Stimulated activated CD4-positive, alpha-beta T cell treated with anti-CD3 and anti-CD28 coated beads, Interleukin-4, amount 100 ng/mL, for 24 hours (primary cell): ENCODE measurements at regions not wholly inside any gene's neighbourhood (a gene's known extent, or its start where the extent isn't known, plus 50 kb on each side); places are given as distances from the start of the nearest gene placed in this dataset.

Experiments
- DNase-seq: peaks from one replicate; pipeline ENCODE4 v3.0.0-alpha.2; 2020

DNA sequence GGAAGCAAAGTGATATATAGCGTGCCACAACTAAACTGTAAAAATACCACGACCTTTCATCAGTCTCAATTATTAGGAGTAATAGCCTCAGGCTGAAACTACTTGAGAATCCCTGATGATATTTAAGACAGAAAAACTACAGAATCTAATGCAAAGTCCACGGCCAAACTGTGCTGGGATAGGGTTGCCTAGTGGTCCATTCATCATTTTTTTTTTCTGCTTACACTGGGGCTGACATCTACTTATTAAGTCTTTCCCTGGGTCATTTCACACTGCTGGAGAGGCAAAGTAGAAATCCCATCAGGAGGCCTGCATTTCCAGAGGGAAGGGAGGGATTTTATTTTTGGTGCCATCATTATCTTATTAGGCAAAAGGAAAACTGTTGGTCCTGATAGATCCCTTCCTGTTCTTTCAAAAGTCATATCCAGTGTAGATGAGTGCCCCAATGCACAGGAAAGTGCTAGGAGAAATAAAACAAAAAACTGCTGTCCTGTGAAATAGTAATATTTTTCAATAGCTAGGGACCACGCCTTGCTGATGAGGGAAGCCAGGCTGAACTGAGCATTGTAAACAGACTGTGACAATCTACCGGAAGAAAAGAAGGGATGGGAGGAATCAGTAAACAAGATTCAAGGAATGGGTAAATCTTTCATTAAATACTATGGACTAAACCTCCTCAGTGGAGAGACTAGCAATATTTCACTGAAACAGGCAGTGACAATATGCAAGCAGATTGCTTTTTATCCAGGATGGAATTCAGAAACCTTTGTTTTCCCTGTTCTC is 644.3 kb downstream of the IRS1 start:
- DNase-seq = no peak

DNA sequence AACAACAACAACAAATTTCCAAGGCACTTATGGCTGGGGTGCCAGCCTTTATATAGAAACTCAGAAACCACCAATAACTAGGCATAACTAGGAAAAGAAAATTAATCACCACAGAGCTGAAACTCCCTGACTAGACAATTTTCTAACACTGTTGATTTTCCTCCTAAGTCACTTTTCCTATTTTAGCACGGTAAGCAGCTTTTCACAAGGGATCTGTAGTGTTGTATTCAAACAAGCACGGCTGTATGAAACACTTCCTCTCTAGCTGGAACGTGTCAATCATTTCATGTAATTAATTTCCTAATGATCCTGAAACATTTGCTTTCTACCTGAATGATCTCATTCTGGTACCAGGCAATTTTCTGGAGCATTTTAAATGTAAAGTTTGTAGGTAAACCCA is 645.0 kb downstream of the IRS1 start:
- DNase-seq = no peak

DNA sequence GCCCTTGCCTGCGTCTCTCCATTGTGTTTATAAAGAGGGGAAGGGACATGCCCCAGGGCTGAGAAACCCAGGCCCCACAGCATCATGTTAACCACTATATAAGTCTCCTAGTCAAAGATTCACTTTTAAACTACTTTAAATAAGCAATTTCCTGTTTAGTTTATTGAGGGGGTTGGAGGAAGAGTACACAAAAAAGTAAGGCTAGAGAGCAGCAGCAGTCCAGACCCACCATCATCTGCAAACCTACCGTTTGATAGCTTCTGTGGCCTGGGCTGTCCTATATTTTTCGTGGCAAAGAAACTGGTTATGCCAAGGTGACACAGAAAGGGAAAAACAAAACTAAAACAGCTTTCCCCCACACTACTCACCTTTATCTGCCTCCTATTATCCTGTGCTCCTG is 646.1 kb downstream of the IRS1 start:
- no peak for DNase-seq

DNA sequence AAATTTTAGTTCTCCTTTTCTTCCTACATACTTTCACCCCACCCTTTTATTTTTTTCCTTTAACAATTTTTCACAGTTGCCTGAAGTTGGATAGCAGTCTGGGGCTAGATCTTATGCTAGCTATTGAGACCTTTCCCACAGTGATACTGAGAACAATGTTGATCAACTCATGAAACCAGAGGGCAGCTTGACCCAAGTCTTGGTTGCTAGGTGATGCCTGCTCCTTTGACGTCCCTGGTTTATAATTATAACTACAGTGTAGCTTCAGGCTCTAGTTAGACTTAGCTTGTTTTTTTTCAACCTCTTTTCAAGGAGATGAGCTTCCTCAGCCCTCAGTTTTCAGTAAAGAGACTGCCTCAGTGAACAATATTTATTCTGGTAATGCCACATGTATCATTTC is 648.5 kb downstream of the IRS1 start:
- DNase-seq = no peak

DNA sequence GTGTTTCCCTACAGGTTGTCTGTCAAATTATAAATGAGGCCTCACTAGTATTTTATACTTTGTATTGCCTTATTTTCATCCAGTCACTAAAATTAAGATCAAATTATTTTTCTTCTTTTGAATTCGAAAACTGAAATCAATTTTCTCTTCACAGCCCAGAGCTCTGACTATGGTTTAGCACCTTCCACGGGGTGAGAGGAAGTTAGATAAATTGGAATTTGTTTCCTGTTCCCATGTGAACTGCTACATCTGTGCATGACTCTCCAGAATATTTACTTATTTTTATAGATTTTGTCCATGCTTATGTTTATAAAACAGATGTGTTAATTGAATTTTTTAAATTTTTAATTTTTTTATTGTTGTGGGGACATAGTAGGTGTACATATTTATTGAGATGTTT is 656.5 kb downstream of the IRS1 start:
- no peak for DNase-seq

DNA sequence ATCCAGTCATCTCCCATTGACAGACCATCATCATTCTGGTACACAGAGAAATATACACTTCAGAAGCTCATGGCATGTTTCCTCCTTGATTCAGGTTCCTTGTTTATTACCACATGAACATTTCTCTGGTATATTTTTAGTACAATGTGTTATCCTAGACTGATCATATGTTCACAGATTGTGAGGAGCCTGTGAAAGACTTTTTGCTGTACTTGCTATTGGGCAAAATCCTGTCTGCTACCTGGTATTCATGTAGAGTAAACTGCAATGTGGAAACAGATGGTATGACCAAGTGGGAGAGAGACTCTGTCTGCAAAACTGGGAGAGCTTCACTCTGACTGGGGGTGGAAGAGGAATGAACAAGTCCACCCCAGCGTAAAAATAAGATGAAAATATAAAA is 657.2 kb downstream of the IRS1 start:
- no peak for DNase-seq

DNA sequence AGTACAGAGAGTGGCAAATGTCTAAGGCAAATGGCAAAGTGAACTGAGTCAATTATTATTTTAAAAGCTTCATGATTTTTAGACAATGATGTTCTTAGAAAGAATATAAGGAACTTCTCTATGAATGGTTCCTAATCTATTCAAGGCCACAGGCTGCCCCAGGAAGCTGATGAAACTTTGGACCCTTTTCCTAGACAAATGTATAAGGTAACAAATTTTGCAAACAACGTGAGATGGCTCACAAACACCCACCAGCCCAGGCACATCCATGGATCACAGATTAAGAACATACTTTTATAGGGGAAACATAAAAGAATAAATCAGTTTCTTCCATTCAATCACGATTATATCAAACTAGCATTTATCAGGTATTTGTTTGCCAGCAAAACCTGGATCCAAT is 659.0 kb downstream of the IRS1 start:
- no peak for DNase-seq

DNA sequence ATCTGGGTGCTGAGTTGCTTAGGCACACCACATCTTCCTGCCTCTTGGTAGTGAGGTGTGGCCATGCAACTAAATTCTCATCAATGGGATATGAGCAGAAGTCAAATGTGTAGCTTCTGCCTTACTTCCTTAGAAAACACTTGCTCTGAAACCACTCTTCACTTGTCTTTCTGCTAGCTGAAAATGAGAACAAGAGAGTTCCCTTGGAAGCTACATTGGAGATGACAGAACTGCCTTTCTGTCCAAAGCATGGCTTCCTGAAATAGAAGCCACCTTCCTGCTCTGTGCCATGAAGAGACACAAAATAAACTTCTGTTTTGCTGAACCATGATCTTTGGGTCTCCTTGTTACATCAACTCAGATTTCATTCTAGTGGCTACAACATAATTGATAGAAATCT is 659.9 kb downstream of the IRS1 start:
- no peak for DNase-seq

DNA sequence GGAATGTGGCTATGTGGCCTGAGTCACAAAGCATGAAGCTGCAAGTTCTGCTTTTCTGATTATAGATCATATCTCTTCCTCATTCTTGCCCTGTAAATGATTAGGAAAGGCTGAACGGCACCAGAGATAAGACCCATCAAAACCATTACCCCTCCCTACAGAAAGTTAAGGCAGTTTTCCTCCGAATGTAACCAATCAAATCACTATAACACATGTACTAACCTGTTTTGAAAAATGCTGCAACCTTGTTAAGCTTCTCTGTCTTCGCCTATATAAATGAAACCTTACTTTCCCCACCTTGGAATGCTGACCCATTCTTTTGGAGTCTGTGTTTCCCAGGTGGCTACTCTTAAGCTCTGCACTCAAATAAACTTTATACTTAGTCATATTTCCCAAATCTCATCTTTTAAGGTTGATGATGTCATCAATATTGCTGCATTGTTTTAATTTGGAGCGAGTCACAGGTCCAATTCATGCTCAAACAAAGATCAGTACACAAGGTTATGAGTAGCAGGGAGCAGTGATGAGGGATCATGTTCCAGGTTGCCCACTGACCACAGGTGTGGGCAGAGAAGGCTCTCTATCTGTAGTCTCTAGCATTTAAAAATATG is 662.3 kb downstream of the IRS1 start:
- DNase-seq = no peak

DNA sequence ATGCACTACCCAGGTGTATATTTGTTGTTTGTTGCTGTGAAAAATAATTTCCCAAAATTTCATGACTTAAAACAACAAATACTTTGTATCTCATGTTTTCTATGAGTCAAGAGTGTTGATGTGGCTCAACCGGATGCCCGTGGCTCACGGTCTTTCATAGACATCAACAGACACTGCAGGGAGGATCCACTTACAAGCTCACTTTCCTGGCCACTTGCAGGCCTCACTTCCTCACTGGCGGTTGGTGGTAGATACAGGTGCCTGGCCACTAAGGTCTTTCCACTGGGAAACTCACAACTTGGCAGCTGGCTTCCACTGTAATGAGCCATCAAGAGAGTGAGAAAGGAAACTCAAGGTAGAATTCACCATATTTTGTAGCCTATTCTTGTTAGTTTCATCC is 662.9 kb downstream of the IRS1 start:
- no peak for DNase-seq

DNA sequence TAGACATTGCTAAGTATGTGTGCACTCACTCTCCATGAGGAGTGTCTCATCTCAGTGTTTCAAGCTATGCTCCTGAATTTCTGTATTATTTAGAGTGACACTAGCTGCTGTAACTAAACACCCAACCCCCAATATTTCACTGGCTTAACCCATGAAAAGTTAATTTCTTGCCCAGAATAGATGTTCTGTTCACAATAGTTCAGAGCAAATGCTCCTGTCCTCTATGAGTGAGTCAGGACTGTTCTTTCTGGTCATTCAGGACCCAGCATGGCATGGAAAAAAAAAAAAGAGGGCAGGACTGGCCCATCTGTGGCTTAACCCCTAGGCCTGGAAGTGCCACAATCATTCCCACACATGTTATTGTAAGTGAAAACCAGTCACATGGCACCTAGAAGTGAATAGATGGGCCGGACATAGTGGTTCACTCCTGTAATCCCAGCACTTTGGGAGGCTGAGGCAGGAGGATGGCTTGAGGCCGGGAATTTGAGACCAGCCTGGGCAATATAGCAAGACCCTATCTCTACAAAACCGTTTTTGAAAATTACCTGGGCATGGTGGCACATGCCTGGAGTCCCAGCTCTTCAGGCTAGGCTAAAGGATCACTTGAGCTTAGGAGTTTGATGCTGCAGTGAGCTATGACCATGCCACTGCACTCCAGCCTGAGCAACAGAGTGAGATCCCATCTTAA is 663.6 kb downstream of the IRS1 start:
- DNase-seq = no peak

DNA sequence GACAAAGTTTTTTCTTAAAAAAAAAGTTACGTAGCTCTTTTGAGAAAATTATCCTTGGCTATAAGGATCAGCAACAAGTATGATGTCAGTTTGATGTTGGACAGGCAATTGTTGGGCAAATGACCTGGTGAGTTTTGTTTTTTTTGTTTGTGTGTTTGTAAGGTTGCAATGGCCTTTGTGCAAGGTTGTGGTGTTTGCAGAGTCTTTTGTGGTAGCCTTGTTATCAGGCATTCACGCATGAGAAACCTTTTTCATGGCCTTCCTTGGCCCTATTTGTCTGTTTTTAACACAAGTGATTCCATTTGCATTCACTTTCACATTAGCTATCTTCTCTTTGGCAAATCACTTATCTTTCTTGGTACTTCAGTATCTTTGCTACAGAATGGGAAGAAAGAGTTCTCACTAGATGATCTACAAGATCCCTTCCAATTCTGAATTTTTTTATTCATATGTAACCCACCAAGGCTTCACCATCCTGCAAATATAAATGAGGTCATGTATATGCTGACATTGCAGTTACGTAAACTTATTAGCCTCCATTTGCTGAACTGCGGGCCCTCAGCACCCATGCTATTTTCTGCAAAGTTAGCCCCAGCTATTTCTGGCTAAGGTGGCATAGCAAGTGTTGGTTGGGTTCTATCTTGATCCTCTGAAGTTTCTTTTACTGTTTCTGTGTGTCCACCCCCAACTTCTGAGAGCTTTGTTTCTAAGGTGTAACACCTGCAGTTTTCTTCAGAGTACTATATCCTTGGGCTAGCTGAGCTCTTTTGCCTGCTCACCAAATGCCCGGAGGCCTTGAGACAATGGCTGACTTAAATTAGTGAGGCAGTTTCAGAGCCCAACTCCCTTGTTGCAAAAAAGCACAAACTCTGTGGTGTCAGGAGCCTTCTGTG is 667.1 kb downstream of the IRS1 start:
- no peak for DNase-seq

DNA sequence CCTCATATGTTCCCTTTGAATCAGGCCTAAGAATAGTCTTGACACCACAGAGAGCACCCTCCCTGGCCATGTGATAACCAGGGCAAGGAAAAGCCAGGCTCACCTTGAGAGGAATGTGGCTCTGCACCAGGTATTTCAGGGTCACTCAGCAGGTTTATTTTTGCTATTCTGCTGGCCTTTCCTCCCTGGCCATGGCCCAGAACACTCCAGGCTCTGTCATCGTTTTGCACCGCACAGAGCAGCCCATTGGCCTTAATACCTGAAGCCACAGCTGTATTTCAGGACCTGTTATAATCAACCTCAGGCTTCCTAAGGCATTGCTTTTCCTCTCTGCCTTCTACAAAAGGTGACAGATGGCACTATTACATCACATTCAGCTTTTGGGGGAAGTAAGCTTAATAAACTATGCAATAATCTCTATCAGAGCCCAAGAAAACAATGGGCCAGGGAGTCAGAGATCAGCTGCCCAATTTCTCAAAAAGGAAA is 668.3 kb downstream of the IRS1 start:
- no peak for DNase-seq

DNA sequence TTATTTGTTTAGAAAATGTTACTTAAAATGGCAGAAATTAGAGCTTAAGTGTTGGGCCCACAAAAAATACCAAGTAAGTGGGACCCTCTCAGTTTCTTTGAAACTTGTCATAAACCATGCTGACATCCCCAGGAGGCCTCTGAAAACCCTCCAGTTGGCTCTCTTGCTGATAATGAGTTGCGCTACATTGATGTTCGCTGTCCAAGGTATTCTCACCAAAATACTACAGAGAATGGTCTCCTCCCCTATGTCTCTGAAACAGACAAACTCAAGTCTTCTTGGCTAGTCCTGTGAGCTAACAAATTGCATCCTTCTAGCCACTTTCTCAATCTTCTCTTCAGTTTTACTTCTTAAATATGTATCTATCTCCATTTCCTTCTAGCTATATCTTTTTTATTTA is 669.4 kb downstream of the IRS1 start:
- DNase-seq = no peak

DNA sequence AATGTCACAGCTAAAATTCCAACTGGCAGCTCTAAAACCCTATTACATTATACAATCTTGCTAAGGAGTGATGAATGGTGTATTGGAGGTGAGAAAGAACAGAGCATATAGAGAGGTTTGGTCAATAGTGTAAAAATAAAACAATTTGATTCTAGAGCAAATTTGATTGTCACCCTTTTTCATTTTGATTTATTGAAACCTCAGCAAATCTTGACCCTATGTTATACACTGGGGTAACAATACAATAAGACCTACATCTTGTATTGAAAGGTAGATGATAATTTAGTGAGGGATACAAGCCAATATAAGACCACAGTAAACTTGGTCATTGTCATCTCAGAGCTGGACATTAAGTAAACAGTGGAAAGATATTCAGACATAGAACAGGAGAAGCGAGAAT is 671.9 kb downstream of the IRS1 start:
- DNase-seq = no peak

DNA sequence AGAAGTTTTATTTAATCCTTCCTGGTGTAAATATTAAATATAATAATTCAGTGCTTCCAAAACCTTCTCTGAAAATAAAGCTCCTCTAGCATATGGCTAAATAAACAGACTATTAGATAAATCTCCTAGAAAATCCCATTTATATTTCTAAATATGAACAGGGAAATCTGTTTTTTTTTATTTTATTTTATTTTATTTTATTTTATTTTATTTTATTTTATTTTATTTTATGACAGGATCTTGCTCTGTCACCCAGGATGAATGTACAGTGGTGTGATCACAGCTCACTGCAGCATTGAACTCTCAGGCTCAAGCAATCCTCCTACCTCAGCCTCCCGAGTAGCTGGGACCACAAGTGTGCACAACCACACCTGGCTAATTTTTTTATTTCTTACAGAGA is 673.5 kb downstream of the IRS1 start:
- no peak for DNase-seq

DNA sequence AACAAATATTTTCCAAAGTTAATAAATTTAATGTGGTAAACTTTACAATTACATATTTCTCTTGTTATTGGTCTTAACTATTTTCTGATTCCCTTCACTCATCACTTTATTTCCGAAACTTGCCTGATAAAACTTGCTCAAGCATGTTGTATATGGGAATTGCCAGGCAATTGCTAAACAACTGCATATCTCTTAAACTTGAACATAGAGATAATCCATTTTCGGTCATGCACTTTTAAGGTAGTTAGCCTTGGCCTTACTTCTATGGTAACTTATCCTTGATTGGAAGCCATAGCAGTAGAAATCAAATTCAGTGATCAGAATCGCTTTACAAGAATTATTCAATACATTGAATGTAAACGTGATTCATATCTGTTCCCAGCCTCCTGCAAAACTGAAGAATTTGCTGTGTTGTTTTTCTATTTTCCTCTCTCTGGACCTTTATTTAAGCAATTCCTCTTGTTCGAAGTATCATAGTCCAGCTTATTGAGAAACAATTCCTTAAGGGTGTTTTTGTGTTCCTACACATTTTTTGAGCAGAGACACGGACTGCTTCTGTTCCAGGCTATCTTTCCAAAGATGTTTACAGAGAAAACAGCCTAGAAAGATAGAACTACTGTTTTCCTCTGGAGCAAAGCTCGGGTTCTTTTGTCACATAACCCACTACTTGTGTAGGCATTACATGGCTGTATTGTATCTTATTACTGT is 674.3 kb downstream of the IRS1 start:
- DNase-seq = no peak

DNA sequence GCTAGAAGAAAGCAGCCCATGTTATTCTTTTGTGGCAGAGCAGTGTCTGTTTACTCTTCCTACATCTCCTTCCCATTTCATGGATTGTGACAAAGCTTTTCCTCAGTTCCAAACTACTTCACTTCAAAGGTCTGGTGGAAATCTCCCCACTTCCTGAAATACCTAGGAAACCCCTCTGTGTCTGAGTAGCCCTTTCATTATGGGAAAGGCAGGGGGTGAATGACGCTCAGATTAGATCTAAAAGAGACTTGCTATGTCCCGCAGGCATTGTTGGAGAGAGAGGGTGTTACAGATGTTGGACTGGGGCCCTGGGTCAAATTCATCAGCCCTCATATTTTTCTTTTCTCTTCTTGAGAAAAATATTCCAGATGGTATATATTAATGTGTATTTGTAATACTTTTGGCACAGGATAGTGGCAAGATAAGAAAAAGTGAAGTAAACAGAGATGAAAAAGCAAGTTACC is 675.0 kb downstream of the IRS1 start:
- no peak for DNase-seq

DNA sequence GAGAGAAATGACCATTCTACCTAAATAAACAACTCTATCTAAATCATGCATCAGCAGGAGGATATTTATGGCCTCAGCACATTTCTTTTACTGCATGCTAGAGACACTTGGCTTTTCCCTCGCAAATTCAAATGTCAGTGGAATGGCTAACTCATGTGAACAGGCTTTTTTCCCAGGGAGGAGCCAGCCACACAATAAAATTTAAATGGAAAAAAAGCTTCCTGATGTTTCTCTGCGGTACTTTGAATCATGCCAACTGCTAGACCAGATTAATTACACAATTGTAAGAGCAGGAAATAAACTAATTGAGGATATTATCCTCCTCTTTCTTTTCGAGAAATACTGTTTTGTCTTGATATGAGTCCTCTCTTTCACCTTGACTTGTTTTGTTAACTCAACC is 676.3 kb downstream of the IRS1 start:
- no peak for DNase-seq

DNA sequence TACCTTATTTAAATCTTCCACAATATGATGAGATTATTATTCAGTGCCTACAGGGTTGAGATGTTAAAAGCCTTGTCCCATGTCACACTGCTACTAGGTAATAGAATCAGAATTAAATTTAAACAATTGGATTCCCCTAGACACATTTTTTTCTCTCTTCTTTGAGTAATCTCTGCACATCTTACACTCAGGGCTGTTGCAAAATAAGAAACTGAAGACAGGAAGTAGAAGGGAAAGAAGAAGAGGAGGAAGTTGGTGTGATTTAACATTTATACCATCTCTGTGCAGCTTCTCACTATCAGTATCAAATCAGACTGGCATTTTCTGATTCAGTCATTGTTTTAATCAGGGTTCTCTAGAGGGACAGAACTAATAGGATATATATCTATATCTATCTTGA is 677.6 kb downstream of the IRS1 start:
- DNase-seq = no peak

DNA sequence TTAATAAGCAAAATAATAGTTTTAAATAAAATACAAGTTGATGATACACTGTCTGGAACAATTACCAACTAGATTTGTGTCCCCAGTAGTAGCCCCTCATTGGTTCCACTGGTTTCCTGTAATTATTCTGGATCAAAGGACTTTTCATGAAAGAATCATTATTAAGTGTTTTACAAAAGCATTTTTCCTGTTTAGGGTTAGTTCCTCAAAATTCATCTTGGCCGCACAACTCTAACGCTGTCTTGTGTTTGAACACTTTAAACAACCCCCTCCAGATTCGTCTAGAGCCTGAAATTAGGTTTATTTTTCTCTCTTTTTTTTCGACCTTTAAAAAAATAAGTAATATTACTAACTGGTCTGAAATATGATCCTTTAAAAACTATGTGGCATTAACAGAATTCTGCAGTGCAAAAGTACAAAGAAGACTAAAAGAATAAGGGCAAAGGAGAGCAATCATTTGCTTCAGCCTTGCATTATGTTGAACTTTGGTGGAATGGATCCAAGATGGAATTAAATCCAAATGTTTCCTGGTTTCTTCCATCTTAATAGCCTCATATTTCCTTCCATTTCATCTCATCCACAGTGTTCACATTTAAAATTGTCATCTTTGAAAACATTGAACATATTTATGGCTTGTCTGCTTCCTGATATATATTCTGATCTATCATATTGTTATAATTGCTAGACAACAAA is 678.4 kb downstream of the IRS1 start:
- no peak for DNase-seq
